ENCODE measurements at regions not wholly inside any gene's neighbourhood (a gene's known extent, or its start where the extent isn't known, plus 50 kb on each side); places are given as distances from the start of the nearest gene placed in this dataset.

GRCh38 chr5:153050496-153051179 is 439.8 kb upstream of the GRIA1 start:
- Histone ChIP-seq H3K23me2 (ENCODE audit: low read depth, low read length) (no peaks in the 10 kb centered on the region), H3K18ac (ENCODE audit: extremely low read depth, low read length) (no peak overlapping the region), H2AK5ac (ENCODE audit: low read depth, low read length) (no peak overlapping the region), H4K20me1 (replicated peaks in 1 of 2; ENCODE audit: control insufficient read depth in 1 of 2, insufficient read depth in 2 of 2, low read length in 2 of 2) (no peaks in the 10 kb centered on the region), H4K91ac (replicated peaks; ENCODE audit: insufficient read length, low read length) (no peak overlapping the region), H3K79me1 (ENCODE audit: low read depth, low read length) (no peaks in the 10 kb centered on the region), H3K23ac (ENCODE audit: insufficient read length) (no peak overlapping the region), H4K8ac (ENCODE audit: extremely low read depth, insufficient read depth, low read length) (no peak overlapping the region), H4K5ac (ENCODE audit: insufficient read length, low read depth, low read length) (no peak overlapping the region), H2BK12ac (ENCODE audit: low read depth, low read length) (no peak overlapping the region), H2BK15ac (ENCODE audit: low read length) (no peak overlapping the region), H3K14ac (ENCODE audit: insufficient read length) (no peak overlapping the region), H3K27ac (ENCODE audit: low read depth, low read length) (no peak overlapping the region), H2BK5ac (ENCODE audit: low read depth, low read length) (no peak overlapping the region), H3K4ac (replicated peaks; ENCODE audit: insufficient read length, low read depth, low read length) (no peak overlapping the region), H3K9me3 (ENCODE audit: insufficient read depth in 2 of 2, low read depth in 1 of 2, low read length in 1 of 2) (no peaks in the 10 kb centered on the region), H3K9ac (replicated peaks in 1 of 4; ENCODE audit: extremely low read depth in 1 of 4, low read depth in 3 of 4, low read length in 3 of 4) (no peak overlapping the region), H3K56ac (replicated peaks; ENCODE audit: insufficient read length, low read depth, low read length) (no peak overlapping the region), H3K4me1 (replicated peaks in 1 of 4; ENCODE audit: control insufficient read depth in 3 of 4, insufficient read depth in 4 of 4, low read length in 3 of 4) (no peaks in the 10 kb centered on the region), H2AFZ (ENCODE audit: low read length) (no peak overlapping the region), H3K4me3 (ENCODE audit: extremely low read depth in 1 of 4, insufficient read depth in 2 of 4, low read depth in 3 of 4, low read length in 4 of 4) (no peak overlapping the region), H3K36me3 (ENCODE audit: control insufficient read depth in 2 of 4, insufficient read depth in 4 of 4, low read length in 3 of 4) (no peaks in the 10 kb centered on the region), H3K4me2 (ENCODE audit: insufficient read depth in 1 of 2, low read depth in 2 of 2, low read length in 2 of 2) (no peak overlapping the region), H2BK120ac (replicated peaks; ENCODE audit: low read depth, low read length) (no peak overlapping the region), H2BK20ac (ENCODE audit: low read length) (no peak overlapping the region), H3K79me2 (ENCODE audit: control insufficient read depth in 1 of 2, insufficient read depth in 2 of 2, low read length in 2 of 2) (no peaks in the 10 kb centered on the region), H3K27me3 (replicated peaks in 1 of 4; ENCODE audit: control insufficient read depth in 3 of 4, extremely low read depth in 1 of 4, insufficient read depth in 3 of 4, low read length in 3 of 4) (no peaks in the 10 kb centered on the region)
- no peak for DNase-seq (ENCODE audit: low read depth in 1 of 2, low spot score in 2 of 2)
- CTCF ChIA-PET (ENCODE audit: partially characterized antibody): no interaction called here
- WGBS, 2 experiments (ENCODE audit: extremely low coverage in 1 of 2, insufficient coverage in 1 of 2, insufficient read length in 1 of 2, insufficient replicate concordance in 2 of 2, low coverage in 1 of 2, low lambda C conversion rate in 2 of 2, missing lambda C conversion rate in 1 of 2): 100% methylated on average over 1 of the region's 1 CpG; no CpG with 5 or more reads in 1 of the 2 experiments
- FAIRE-seq: no peak
- POLR2A ChIA-PET (ENCODE audit: partially characterized antibody): no interaction called here
- TF ChIP-seq ZNF274 (IDR thresholded peaks at IDR 0.05; ENCODE audit: borderline replicate concordance, extremely low read depth, low read length): no peak
- TF ChIP-seq PHF8 (conservative IDR thresholded peaks at IDR 0.05; ENCODE audit: low read depth, low read length): no peak
- no peak for TF ChIP-seq RXRA (IDR thresholded peaks at IDR 0.05; ENCODE audit: insufficient read depth, low read depth, low read length)
- no peak for TF ChIP-seq NRF1 (IDR thresholded peaks at IDR 0.05; ENCODE audit: low read depth, low read length)
- TF ChIP-seq SAP30 (IDR thresholded peaks at IDR 0.05; ENCODE audit: insufficient read depth, insufficient replicate concordance, low read length): no peak
- no peak for TF ChIP-seq RFX5 (IDR thresholded peaks at IDR 0.05; ENCODE audit: borderline replicate concordance, low read depth, low read length)
- no peak for TF ChIP-seq ATF2 (IDR thresholded peaks at IDR 0.05; ENCODE audit: low read length)
- no peak for TF ChIP-seq TAF1 (IDR thresholded peaks at IDR 0.05; ENCODE audit: low read depth, low read length)
- no peak for TF ChIP-seq KDM1A (IDR thresholded peaks at IDR 0.05; ENCODE audit: borderline replicate concordance, low read length)
- no peak for TF ChIP-seq CEBPB (IDR thresholded peaks at IDR 0.05; ENCODE audit: low read depth, low read length)
- TF ChIP-seq EP300 (IDR thresholded peaks at IDR 0.05; ENCODE audit: borderline replicate concordance in 1 of 2, low read depth in 2 of 2, low read length in 2 of 2): no peak
- no peak for TF ChIP-seq NANOG (IDR thresholded peaks at IDR 0.05; ENCODE audit: insufficient read depth, low read depth, low read length, poor library complexity, severe bottlenecking)
